H1 (cell line): ENCODE measurements at regions not wholly inside any gene's neighbourhood (a gene's known extent, or its start where the extent isn't known, plus 50 kb on each side); places are given as distances from the start of the nearest gene placed in this dataset.

Experiments used
- TF ChIP-seq, protein P1 (sequence below), 3 experiments: IDR thresholded peaks; 1 replicate in 2 of 3; 2 replicates in 1 of 3; pipeline versions ENCODE4 v1.5.1 to v1.6.1; 2011; ENCODE audit warnings: low read length in 3 of 3, mild to moderate bottlenecking in 3 of 3, inconsistent platforms in 2 of 3, low read depth in 1 of 3, moderate library complexity in 1 of 3; ENCODE audit not compliant: insufficient read depth in 1 of 3; ENCODE audit errors: control extremely low read depth in 1 of 3

DNA sequence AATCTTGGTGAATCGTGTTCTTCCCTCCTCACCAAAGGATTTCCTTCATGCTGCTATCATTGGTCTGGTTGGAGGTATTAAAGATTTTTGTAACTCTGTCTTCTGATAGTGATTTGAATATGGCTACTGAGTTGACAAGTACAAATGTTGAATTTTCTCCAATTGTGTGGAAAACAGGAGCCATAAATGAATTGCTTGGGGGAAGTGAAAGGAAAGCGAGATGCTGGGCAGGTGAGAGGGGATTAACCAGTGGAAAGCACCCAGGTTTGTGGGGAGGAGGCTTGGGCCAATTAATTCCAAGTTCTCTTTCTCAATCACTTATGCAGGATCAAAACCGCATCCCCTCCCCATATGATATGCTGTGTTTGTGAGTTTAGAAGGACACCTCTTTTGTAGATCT lies 372.5 kb downstream of the IL20RB start (continued):
- TF ChIP-seq, protein P1, sequence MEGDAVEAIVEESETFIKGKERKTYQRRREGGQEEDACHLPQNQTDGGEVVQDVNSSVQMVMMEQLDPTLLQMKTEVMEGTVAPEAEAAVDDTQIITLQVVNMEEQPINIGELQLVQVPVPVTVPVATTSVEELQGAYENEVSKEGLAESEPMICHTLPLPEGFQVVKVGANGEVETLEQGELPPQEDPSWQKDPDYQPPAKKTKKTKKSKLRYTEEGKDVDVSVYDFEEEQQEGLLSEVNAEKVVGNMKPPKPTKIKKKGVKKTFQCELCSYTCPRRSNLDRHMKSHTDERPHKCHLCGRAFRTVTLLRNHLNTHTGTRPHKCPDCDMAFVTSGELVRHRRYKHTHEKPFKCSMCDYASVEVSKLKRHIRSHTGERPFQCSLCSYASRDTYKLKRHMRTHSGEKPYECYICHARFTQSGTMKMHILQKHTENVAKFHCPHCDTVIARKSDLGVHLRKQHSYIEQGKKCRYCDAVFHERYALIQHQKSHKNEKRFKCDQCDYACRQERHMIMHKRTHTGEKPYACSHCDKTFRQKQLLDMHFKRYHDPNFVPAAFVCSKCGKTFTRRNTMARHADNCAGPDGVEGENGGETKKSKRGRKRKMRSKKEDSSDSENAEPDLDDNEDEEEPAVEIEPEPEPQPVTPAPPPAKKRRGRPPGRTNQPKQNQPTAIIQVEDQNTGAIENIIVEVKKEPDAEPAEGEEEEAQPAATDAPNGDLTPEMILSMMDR (IDR thresholded peaks at IDR 0.05; ENCODE audit: control extremely low read depth in 1 of 3, insufficient read depth in 1 of 3, low read depth in 1 of 3, low read length in 3 of 3): no peak
- TF ChIP-seq, all 59 proteins: peak for 0
